ENCODE measurements at regions not wholly inside any gene's neighbourhood (a gene's known extent, or its start where the extent isn't known, plus 50 kb on each side); places are given as distances from the start of the nearest gene placed in this dataset.

DNA sequence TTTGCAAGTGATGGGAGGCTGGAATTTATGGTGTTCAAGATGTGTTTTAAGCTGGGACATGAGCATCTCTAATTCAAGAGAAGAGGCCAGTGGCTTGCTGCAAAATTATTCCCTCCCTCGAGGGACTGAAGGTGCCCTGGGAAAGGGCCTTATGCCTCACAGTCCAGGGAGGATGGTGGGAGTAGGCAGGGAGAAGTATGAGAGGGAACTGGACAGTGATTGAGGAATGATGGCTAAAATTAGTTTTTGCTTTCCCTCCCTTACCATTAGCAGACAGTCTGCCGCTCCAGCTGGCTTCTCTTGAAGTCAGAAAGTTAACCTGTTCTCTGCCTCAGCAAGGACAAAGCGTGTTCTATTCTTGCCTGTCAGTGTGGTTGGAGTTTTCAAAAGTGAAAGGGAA is 139.8 kb upstream of the SEMA6D start (continued):
- TF ChIP-seq, protein P1, sequence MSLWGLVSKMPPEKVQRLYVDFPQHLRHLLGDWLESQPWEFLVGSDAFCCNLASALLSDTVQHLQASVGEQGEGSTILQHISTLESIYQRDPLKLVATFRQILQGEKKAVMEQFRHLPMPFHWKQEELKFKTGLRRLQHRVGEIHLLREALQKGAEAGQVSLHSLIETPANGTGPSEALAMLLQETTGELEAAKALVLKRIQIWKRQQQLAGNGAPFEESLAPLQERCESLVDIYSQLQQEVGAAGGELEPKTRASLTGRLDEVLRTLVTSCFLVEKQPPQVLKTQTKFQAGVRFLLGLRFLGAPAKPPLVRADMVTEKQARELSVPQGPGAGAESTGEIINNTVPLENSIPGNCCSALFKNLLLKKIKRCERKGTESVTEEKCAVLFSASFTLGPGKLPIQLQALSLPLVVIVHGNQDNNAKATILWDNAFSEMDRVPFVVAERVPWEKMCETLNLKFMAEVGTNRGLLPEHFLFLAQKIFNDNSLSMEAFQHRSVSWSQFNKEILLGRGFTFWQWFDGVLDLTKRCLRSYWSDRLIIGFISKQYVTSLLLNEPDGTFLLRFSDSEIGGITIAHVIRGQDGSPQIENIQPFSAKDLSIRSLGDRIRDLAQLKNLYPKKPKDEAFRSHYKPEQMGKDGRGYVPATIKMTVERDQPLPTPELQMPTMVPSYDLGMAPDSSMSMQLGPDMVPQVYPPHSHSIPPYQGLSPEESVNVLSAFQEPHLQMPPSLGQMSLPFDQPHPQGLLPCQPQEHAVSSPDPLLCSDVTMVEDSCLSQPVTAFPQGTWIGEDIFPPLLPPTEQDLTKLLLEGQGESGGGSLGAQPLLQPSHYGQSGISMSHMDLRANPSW (CRISPR knock-in tag; conservative IDR thresholded peaks at IDR 0.05; ENCODE audit: low read depth), result no peak
- TF ChIP-seq CREB1 (CRISPR knock-in tag; IDR thresholded peaks at IDR 0.05), result no peak
- no peak for TF ChIP-seq OVOL2 (CRISPR knock-in tag; IDR thresholded peaks at IDR 0.05; ENCODE audit: borderline replicate concordance)
- TF ChIP-seq ELF4 (CRISPR knock-in tag; IDR thresholded peaks at IDR 0.05; ENCODE audit: low read depth), result no peak
- TF ChIP-seq, protein P2, sequence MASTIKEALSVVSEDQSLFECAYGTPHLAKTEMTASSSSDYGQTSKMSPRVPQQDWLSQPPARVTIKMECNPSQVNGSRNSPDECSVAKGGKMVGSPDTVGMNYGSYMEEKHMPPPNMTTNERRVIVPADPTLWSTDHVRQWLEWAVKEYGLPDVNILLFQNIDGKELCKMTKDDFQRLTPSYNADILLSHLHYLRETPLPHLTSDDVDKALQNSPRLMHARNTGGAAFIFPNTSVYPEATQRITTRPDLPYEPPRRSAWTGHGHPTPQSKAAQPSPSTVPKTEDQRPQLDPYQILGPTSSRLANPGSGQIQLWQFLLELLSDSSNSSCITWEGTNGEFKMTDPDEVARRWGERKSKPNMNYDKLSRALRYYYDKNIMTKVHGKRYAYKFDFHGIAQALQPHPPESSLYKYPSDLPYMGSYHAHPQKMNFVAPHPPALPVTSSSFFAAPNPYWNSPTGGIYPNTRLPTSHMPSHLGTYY (CRISPR knock-in tag; IDR thresholded peaks at IDR 0.05), result no peak
- TF ChIP-seq, protein P3, sequence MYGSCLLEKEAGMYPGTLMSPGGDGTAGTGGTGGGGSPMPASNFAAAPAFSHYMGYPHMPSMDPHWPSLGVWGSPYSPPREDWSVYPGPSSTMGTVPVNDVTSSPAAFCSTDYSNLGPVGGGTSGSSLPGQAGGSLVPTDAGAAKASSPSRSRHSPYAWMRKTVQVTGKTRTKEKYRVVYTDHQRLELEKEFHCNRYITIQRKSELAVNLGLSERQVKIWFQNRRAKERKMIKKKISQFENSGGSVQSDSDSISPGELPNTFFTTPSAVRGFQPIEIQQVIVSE (CRISPR knock-in tag; IDR thresholded peaks at IDR 0.05; ENCODE audit: borderline replicate concordance), result no peak
- TF ChIP-seq GABPB1 (CRISPR knock-in tag; IDR thresholded peaks at IDR 0.05), result no peak
- TF ChIP-seq CBFB (CRISPR knock-in tag; IDR thresholded peaks at IDR 0.05; ENCODE audit: low read depth), result no peak
- TF ChIP-seq, protein P4, sequence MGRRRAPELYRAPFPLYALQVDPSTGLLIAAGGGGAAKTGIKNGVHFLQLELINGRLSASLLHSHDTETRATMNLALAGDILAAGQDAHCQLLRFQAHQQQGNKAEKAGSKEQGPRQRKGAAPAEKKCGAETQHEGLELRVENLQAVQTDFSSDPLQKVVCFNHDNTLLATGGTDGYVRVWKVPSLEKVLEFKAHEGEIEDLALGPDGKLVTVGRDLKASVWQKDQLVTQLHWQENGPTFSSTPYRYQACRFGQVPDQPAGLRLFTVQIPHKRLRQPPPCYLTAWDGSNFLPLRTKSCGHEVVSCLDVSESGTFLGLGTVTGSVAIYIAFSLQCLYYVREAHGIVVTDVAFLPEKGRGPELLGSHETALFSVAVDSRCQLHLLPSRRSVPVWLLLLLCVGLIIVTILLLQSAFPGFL (CRISPR knock-in tag; IDR thresholded peaks at IDR 0.05; ENCODE audit: borderline replicate concordance), result no peak
- TF ChIP-seq ATF1 (CRISPR knock-in tag; IDR thresholded peaks at IDR 0.05), result no peak
- TF ChIP-seq, protein P5, sequence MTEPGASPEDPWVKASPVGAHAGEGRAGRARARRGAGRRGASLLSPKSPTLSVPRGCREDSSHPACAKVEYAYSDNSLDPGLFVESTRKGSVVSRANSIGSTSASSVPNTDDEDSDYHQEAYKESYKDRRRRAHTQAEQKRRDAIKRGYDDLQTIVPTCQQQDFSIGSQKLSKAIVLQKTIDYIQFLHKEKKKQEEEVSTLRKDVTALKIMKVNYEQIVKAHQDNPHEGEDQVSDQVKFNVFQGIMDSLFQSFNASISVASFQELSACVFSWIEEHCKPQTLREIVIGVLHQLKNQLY (CRISPR knock-in tag; IDR thresholded peaks at IDR 0.05), result no peak

DNA sequence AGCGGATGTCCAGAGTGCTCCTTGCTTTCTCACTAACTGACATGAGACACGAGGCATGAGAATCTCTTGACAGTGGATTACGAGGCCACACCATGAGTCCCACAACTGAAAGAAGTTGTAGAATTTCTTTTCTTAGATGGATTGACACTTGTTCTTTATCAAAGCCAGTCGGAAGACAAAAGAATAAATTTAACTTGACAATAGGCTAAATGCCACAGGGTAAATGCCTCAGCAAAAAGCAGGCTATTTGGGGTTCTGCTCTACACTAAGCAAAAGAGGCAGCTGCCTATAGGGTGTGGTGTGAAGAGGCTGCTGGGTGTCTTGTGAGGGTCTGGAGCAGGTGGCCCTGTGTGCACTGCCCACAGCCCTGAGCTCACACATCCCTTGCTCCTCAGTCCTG is 135.1 kb upstream of the SEMA6D start:
- Mint-ChIP-seq H3K36me3 (no peaks in the 10 kb centered on the region), H3K27ac (no peak overlapping the region), H3K4me1 (peaks cover 19% of the 10 kb centered on the region), H3K27me3 (ENCODE audit: low read depth) (no peaks in the 10 kb centered on the region), H3K9me3 (no peaks in the 10 kb centered on the region), H3K4me3 (no peak overlapping the region)
- peak; percentile 79 for ATAC-seq
- no peak for DNase-seq (ENCODE audit: low spot score)
- TF ChIP-seq ESRRA (CRISPR knock-in tag; IDR thresholded peaks at IDR 0.05; ENCODE audit: borderline replicate concordance) (no peak), JAZF1 (CRISPR knock-in tag; IDR thresholded peaks at IDR 0.05) (no peak), NFATC4 (CRISPR knock-in tag; IDR thresholded peaks at IDR 0.05) (no peak)
- POLR2A ChIA-PET, result no interaction called here
- CTCF ChIA-PET, result no interaction called here

DNA sequence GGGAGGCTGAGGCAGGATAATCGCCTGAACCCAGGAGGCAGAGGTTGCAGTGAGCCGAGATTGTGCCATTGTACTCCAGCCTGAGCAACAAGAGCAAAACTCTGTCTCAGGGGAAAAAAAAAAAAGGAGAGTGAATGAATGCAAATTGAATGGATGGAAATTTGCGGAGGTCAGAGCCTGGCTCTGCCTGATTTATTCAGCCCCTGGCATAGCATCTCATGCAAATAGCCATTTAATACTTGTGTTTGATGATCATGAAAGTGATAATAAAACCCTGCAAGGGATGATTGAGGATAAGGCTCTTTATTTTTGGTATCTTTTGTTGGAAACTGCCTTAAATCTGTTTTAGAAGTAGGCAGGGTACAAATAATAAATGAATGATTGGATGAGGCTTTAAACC is 133.0 kb upstream of the SEMA6D start:
- TF ChIP-seq, protein P6, sequence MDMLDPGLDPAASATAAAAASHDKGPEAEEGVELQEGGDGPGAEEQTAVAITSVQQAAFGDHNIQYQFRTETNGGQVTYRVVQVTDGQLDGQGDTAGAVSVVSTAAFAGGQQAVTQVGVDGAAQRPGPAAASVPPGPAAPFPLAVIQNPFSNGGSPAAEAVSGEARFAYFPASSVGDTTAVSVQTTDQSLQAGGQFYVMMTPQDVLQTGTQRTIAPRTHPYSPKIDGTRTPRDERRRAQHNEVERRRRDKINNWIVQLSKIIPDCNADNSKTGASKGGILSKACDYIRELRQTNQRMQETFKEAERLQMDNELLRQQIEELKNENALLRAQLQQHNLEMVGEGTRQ (CRISPR knock-in tag; IDR thresholded peaks at IDR 0.05), result no peak
- TF ChIP-seq MXD4 (CRISPR knock-in tag; IDR thresholded peaks at IDR 0.05; ENCODE audit: borderline replicate concordance) (no peak), TEAD4 (CRISPR knock-in tag; IDR thresholded peaks at IDR 0.05) (no peak), GRHL2 (CRISPR knock-in tag; IDR thresholded peaks at IDR 0.05; ENCODE audit: insufficient replicate concordance, severe bottlenecking) (no peak), FOXK1 (CRISPR knock-in tag; IDR thresholded peaks at IDR 0.05) (no peak), NR3C1 (CRISPR knock-in tag; conservative IDR thresholded peaks at IDR 0.05; ENCODE audit: low read depth) (no peak)
- TF ChIP-seq, protein P7, sequence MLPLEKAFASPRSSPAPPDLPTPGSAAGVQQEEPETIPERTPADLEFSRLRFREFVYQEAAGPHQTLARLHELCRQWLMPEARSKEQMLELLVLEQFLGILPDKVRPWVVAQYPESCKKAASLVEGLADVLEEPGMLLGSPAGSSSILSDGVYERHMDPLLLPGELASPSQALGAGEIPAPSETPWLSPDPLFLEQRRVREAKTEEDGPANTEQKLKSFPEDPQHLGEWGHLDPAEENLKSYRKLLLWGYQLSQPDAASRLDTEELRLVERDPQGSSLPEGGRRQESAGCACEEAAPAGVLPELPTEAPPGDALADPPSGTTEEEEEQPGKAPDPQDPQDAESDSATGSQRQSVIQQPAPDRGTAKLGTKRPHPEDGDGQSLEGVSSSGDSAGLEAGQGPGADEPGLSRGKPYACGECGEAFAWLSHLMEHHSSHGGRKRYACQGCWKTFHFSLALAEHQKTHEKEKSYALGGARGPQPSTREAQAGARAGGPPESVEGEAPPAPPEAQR (CRISPR knock-in tag; IDR thresholded peaks at IDR 0.05), result no peak
- H3K4me1 Mint-ChIP-seq, result peaks cover 31% of the 10 kb centered on the region
- H3K9me3 Mint-ChIP-seq, result peaks cover 1% of the 10 kb centered on the region; the same call in 1 of the 2 replicates

More for the DNA sequence above, 133.0 kb upstream of the SEMA6D start:
- no peak overlapping the region for H3K27ac Mint-ChIP-seq
- ChIA-PET CTCF (no interaction called here), POLR2A (no interaction called here)
- DNase-seq (ENCODE audit: low spot score) (no peak), ATAC-seq (no peak)
- H3K36me3 Mint-ChIP-seq, result no peaks in the 10 kb centered on the region
- no peak overlapping the region for H3K4me3 Mint-ChIP-seq
- H3K27me3 Mint-ChIP-seq (ENCODE audit: low read depth), result no peaks in the 10 kb centered on the region

Measured in WTC11 (cell line).